MM.1S (cell line): ENCODE measurements at regions not wholly inside any gene's neighbourhood (a gene's known extent, or its start where the extent isn't known, plus 50 kb on each side); places are given as distances from the start of the nearest gene placed in this dataset.

Experiments used
- DNase-seq: peaks from one replicate; pipeline ENCODE4 v3.0.0-alpha.2; 2015
- H2AFZ ChIP-seq: fragments of 300-600 bp; sonication (generic); 2 replicates; pipeline ENCODE4 v1.6.0; 2016; ENCODE audit warnings: antibody characterized with exemption, low read length
- H3F3A ChIP-seq: fragments of 300-600 bp; sonication (generic); 2 replicates; pipeline ENCODE4 v1.6.1; 2016; ENCODE audit warnings: mild to moderate bottlenecking, antibody characterized with exemption, low read length, moderate library complexity, mixed read lengths; ENCODE audit not compliant: insufficient read depth
- H3K27ac ChIP-seq: fragments of 300-600 bp; sonication (generic); 2 replicates; pipeline ENCODE4 v1.5.1; 2016; ENCODE audit warnings: mild to moderate bottlenecking, low read length
- H3K27me3 ChIP-seq: fragments of 300-600 bp; sonication (generic); replicated peaks from 2 replicates; pipeline ENCODE4 v1.6.0; 2016; ENCODE audit warnings: low read length; ENCODE audit not compliant: insufficient read depth
- H3K36me3 ChIP-seq: fragments of 300-600 bp; sonication (generic); replicated peaks from 2 replicates; pipeline ENCODE4 v1.6.1; 2016; ENCODE audit warnings: mild to moderate bottlenecking, low read length, mixed read lengths; ENCODE audit not compliant: insufficient read depth
- H3K4me1 ChIP-seq: fragments of 300-600 bp; sonication (generic); 2 replicates; pipeline ENCODE4 v1.6.1; 2016; ENCODE audit warnings: low read length, mixed read lengths
- H3K4me2 ChIP-seq: fragments of 300-600 bp; sonication (generic); 2 replicates; pipeline ENCODE4 v1.6.0; 2016; ENCODE audit warnings: low read depth, low read length
- H3K4me3 ChIP-seq: fragments of 300-600 bp; sonication (generic); 2 replicates; pipeline ENCODE4 v1.5.1; 2016; ENCODE audit warnings: low read length, mixed read lengths
- H3K79me2 ChIP-seq: fragments of 300-600 bp; sonication (generic); 2 replicates; pipeline ENCODE4 v1.6.1; 2016; ENCODE audit warnings: mixed run types, low read length, mixed read lengths
- H3K9ac ChIP-seq: fragments of 300-600 bp; sonication (generic); 2 replicates; pipeline ENCODE4 v1.6.1; 2016; ENCODE audit warnings: low read length, mixed read lengths
- H3K9me2 ChIP-seq: fragments of 300-600 bp; sonication (generic); replicated peaks from 2 replicates; pipeline ENCODE4 v1.6.1; 2016; ENCODE audit warnings: mild to moderate bottlenecking, low read length, mixed read lengths; ENCODE audit not compliant: insufficient read depth
- H3K9me3 ChIP-seq: fragments of 300-600 bp; sonication (generic); replicated peaks from 2 replicates; pipeline ENCODE4 v1.6.1; 2016; ENCODE audit warnings: mild to moderate bottlenecking, low read length, mixed read lengths; ENCODE audit not compliant: insufficient read depth
- H4K20me1 ChIP-seq: fragments of 300-600 bp; sonication (generic); 2 replicates; pipeline ENCODE4 v1.6.1; 2016; ENCODE audit warnings: mild to moderate bottlenecking, low read length, moderate library complexity, mixed read lengths; ENCODE audit not compliant: insufficient read depth
- EZH2 ChIP-seq: fragments of 300-600 bp; sonication (generic); optimal IDR thresholded peaks from 2 replicates; pipeline ENCODE3; 2017; ENCODE audit warnings: low read depth, mild to moderate bottlenecking, antibody characterized with exemption, low read length, mixed read lengths
- EZH2phosphoT487 ChIP-seq: fragments of 300-600 bp; sonication (generic); IDR thresholded peaks from 2 replicates; pipeline ENCODE4 v1.6.1; 2018; ENCODE audit warnings: antibody characterized with exemption, low read length
- TF ChIP-seq, protein P1 (sequence below): fragments of 300-600 bp; sonication (generic); IDR thresholded peaks from 2 replicates; pipeline ENCODE4 v1.5.1; 2016; ENCODE audit warnings: antibody characterized with exemption, low read length, mixed read lengths

DNA sequence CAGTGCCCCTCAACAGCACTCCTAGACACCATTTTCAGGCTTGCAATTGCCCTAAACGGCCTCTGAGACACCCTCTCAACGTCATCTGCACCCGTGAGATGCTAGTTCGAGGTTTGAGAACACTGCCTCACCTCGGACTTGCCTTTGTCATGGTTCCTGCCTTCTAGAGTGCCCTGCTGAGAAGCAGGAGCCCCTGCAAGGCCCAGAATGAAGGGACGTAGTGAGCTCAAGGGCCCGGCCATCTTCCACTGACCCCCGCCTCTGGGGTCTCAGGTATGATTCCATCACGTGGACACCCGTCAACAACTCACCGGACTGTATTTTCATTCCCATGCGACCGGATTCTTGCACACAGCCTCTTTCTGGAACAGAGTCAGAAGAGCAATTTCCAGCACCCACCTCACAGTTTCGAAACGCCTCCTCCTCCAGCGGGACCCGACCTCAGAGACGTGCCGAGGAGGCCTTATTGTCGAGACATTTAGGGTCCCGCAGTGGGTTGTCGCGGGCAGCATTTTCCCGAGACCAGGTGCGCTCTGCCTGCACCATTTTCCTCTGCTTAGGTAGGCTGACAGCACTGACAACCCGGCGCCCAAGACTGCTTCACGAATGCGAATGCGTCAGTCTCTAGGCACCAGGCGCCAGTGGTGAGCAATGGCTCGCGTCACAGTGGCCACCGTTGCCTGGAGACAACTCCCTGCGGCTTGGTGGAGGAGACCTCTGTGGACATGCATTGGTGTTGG is 999.9 kb downstream of the KCNJ18 start:
- no peak for TF ChIP-seq EZH2phosphoT487
- TF ChIP-seq, protein P1, sequence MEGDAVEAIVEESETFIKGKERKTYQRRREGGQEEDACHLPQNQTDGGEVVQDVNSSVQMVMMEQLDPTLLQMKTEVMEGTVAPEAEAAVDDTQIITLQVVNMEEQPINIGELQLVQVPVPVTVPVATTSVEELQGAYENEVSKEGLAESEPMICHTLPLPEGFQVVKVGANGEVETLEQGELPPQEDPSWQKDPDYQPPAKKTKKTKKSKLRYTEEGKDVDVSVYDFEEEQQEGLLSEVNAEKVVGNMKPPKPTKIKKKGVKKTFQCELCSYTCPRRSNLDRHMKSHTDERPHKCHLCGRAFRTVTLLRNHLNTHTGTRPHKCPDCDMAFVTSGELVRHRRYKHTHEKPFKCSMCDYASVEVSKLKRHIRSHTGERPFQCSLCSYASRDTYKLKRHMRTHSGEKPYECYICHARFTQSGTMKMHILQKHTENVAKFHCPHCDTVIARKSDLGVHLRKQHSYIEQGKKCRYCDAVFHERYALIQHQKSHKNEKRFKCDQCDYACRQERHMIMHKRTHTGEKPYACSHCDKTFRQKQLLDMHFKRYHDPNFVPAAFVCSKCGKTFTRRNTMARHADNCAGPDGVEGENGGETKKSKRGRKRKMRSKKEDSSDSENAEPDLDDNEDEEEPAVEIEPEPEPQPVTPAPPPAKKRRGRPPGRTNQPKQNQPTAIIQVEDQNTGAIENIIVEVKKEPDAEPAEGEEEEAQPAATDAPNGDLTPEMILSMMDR = no peak
- no peak for TF ChIP-seq EZH2
- Histone ChIP-seq H3K27ac (no peak overlapping the region), H4K20me1 (no peaks in the 10 kb centered on the region), H3K4me1 (no peaks in the 10 kb centered on the region), H3K9me3 (no peaks in the 10 kb centered on the region), H2AFZ (no peak overlapping the region), H3K4me2 (no peak overlapping the region), H3K79me2 (no peaks in the 10 kb centered on the region), H3K9ac (no peak overlapping the region), H3K27me3 (no peaks in the 10 kb centered on the region), H3K36me3 (no peaks in the 10 kb centered on the region), H3K9me2 (no peaks in the 10 kb centered on the region), H3F3A (no peaks in the 10 kb centered on the region), H3K4me3 (no peak overlapping the region)
- no peak for DNase-seq

DNA sequence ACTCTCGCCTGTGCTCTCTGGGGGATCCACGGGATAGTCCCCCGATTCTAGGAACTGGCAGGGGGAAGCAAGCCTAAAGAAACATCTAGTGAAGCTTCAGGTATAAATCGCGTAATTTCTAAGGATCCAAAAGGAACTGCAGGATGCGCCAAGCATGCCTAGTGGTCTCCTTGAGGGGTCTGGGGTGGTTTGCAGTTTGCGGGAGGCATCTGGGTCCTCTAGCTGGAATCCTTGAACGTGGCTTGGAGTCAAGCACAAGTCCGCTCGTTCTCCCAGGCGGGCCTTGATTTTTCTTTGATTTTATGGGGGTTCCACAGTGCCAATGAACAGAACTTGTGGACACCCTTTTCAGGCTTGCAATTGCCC is 1000.5 kb downstream of the KCNJ18 start:
- Histone ChIP-seq H3K27ac (no peak overlapping the region), H3K4me3 (no peak overlapping the region), H3K27me3 (no peaks in the 10 kb centered on the region), H4K20me1 (no peaks in the 10 kb centered on the region), H3K9me2 (no peaks in the 10 kb centered on the region), H3F3A (no peaks in the 10 kb centered on the region), H2AFZ (no peak overlapping the region), H3K4me2 (no peak overlapping the region), H3K36me3 (no peaks in the 10 kb centered on the region), H3K9me3 (no peaks in the 10 kb centered on the region), H3K79me2 (no peaks in the 10 kb centered on the region), H3K4me1 (no peaks in the 10 kb centered on the region), H3K9ac (no peak overlapping the region)
- TF ChIP-seq EZH2 (no peak), EZH2phosphoT487 (no peak)
- TF ChIP-seq, protein P1 = no peak
- no peak for DNase-seq

DNA sequence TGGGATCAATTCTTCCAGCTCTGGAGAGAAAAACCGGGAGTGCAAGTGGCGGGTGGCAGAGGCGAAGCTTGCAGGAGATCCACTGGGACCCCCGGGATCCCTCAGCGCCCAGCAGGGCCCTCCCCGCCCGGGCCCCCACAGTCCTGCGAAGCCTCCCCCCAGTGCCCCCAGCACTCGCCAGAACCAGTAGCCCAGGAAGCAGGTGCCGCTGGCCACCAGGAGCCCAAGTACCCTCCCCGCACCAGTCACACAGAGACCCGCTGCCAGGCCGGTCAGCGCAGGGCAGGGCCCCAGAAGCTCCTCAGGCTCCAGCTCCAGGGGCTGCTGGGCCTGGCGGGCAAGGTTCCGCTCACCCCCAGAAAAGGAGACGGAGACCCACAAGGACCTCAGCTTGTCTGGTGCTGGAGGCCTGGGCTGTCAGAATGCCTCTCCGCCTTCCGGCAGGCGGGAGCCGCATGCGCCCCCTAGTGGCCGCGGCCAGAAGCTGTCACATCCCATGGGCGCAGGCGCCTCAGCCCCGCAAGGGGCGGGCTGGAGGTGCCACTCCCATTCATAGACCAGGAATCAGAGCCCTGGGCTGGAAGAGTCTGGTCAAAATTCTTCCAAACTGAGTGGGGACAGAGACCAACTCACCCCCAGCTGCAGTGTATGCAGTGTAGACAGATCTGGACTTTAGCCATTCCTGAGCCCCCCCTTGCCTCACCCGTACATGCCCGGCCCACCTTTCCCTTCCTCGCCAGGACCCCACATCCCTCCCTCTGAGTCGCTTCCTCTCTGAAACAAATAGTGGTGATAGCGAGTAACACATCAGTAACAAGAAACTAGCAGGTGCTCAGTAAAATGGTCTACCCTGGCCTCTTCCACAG is 1002.3 kb downstream of the KCNJ18 start:
- Histone ChIP-seq H2AFZ (no peak overlapping the region), H3K9me2 (no peaks in the 10 kb centered on the region), H3K79me2 (no peaks in the 10 kb centered on the region), H3F3A (no peaks in the 10 kb centered on the region), H3K9ac (no peak overlapping the region), H4K20me1 (no peaks in the 10 kb centered on the region), H3K27ac (no peak overlapping the region), H3K9me3 (no peaks in the 10 kb centered on the region), H3K27me3 (no peaks in the 10 kb centered on the region), H3K36me3 (no peaks in the 10 kb centered on the region), H3K4me1 (no peaks in the 10 kb centered on the region), H3K4me3 (no peak overlapping the region), H3K4me2 (no peak overlapping the region)
- no peak for DNase-seq
- no peak for TF ChIP-seq EZH2phosphoT487
- TF ChIP-seq EZH2 = no peak
- TF ChIP-seq, protein P1 = peak; percentile 46
